ENCODE measurements at regions not wholly inside any gene's neighbourhood (a gene's known extent, or its start where the extent isn't known, plus 50 kb on each side); places are given as distances from the start of the nearest gene placed in this dataset.

DNA sequence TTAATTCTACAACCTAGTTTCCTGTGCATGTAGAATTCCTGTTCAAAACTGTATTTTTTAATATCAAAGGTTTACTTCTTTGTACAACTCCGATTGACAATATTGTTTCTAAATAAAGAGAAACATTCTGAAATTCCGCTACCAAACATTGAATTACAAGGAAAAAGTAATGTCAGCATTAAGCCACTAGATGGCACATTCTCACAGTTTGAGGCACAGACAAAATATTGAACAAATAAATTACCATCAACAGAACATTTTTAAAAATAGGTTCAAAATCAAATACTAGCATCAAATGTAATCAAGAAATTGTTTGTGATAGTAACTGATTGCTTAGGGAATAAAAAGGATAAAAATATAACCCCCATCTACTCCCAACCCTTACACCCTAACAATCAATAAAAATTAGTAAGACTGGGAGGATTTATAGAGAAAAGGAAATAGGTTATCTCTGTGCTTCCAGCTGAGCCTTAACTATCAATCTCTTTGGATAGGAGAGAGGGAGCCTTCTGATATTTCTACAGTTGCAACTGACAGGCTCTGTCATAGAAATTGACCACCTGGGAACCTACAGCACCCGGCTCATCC is 86.6 kb upstream of the C7orf33 start:
- no peaks in the 10 kb centered on the region for H3K79me1 ChIP-seq (ENCODE audit: low read depth in 1 of 2, low read length in 2 of 2)
- no peak overlapping the region for H2BK15ac ChIP-seq (ENCODE audit: low read depth, low read length)
- no peak overlapping the region for H4K91ac ChIP-seq (ENCODE audit: insufficient read depth, low read depth, low read length)
- H3K4me2 ChIP-seq (ENCODE audit: low read depth, low read length): no peak overlapping the region
- no peak overlapping the region for H2AFZ ChIP-seq (replicated peaks; ENCODE audit: low read length, poor library complexity)
- H3K36me3 ChIP-seq (ENCODE audit: control insufficient read depth, insufficient read depth, low read length): no peaks in the 10 kb centered on the region
- no peaks in the 10 kb centered on the region for H4K20me1 ChIP-seq (ENCODE audit: insufficient read depth, low read length)
- H2AK5ac ChIP-seq (ENCODE audit: low read depth, low read length): no peak overlapping the region
- H4K5ac ChIP-seq (ENCODE audit: low read depth, low read length): no peak overlapping the region
- H4K8ac ChIP-seq (ENCODE audit: low read depth in 2 of 2, low read length in 2 of 2): no peak overlapping the region
- H2BK120ac ChIP-seq (ENCODE audit: low read depth, low read length): no peak overlapping the region
- no peak overlapping the region for H3K4ac ChIP-seq (ENCODE audit: low read depth, low read length)
- H2BK20ac ChIP-seq (ENCODE audit: low read depth, low read length): no peak overlapping the region
- H3K56ac ChIP-seq (ENCODE audit: extremely low read depth, insufficient read depth, low read length): no peak overlapping the region
- in situ Hi-C loops (cut with MboI; ENCODE audit: low sequenced_read_pairs) (no loop called here), intact Hi-C loops (cut with micrococcal nuclease) (loop anchor here (1.0 to 10.0 kb wide), 3 partner anchors 71 to 458 kb away; no protein-coding TSS in a partner anchor), dilution Hi-C loops (cut with HindIII; ENCODE audit: low sequenced_read_pairs, unreplicated experiment) (no loop called here)
- no peak overlapping the region for H2AK9ac ChIP-seq (replicated peaks; ENCODE audit: low read depth, low read length, poor library complexity)
- no peak for ATAC-seq (ENCODE audit: low read depth)
- H3K23ac ChIP-seq (ENCODE audit: low read depth, low read length): no peak overlapping the region
- TF ChIP-seq MAFK (IDR thresholded peaks at IDR 0.05; ENCODE audit: low read depth, low read length) (peak; percentile 76), USF2 (IDR thresholded peaks at IDR 0.05; ENCODE audit: low read depth, low read length) (no peak), RFX5 (IDR thresholded peaks at IDR 0.05; ENCODE audit: low read depth, low read length) (no peak), MAZ (IDR thresholded peaks at IDR 0.05; ENCODE audit: borderline replicate concordance, low read depth, low read length) (no peak), NFE2L2 (IDR thresholded peaks at IDR 0.05; ENCODE audit: low read depth, low read length) (no peak), CTCF (conservative IDR thresholded peaks at IDR 0.05; ENCODE audit: low read depth, low read length) (peak; percentile 85), CEBPB (IDR thresholded peaks at IDR 0.05; ENCODE audit: low read depth, low read length) (no peak), RCOR1 (IDR thresholded peaks at IDR 0.05; ENCODE audit: insufficient replicate concordance, low read length) (no peak), MXI1 (IDR thresholded peaks at IDR 0.05; ENCODE audit: borderline replicate concordance, low read depth, low read length) (no peak), CHD1 (IDR thresholded peaks at IDR 0.05; ENCODE audit: low read depth, low read length) (no peak), ELK1 (IDR thresholded peaks at IDR 0.05; ENCODE audit: borderline replicate concordance, low read depth, low read length) (no peak), RAD21 (IDR thresholded peaks at IDR 0.05; ENCODE audit: low read length) (peak; percentile 77), POLR2A (IDR thresholded peaks at IDR 0.05; ENCODE audit: low read depth, low read length) (no peak), SMC3 (IDR thresholded peaks at IDR 0.05; ENCODE audit: low read depth, low read length) (peak; percentile 80)
- BruUV-seq (replicated peaks): no TSS peak
- peak; percentile 37 for DNase-seq
- H3K4me1 ChIP-seq (ENCODE audit: control insufficient read depth, insufficient read depth, low read length): no peaks in the 10 kb centered on the region
- no peak overlapping the region for H3K9ac ChIP-seq (ENCODE audit: low read depth, low read length)
- H3K18ac ChIP-seq (ENCODE audit: low read depth, low read length): no peak overlapping the region
- peaks cover 8% of the 10 kb centered on the region for H3K27me3 ChIP-seq (ENCODE audit: control insufficient read depth, insufficient read depth, low read length)
- no peak overlapping the region for H3K4me3 ChIP-seq (ENCODE audit: insufficient read depth, low read depth, low read length)
- no peaks in the 10 kb centered on the region for H3K9me3 ChIP-seq (ENCODE audit: control insufficient read depth, insufficient read depth, low read length)
- H3K14ac ChIP-seq (replicated peaks; ENCODE audit: low read depth, low read length): no peak overlapping the region
- WGBS, 2 experiments (ENCODE audit: extremely low coverage in 2 of 2, insufficient read length in 1 of 2): no CpG with 5 or more reads among the region's 3 CpGs
- no peak overlapping the region for H2BK5ac ChIP-seq (ENCODE audit: low read depth, low read length, poor library complexity, severe bottlenecking)
- no peaks in the 10 kb centered on the region for H3K9me1 ChIP-seq (ENCODE audit: insufficient read depth, low read length)
- POLR2A ChIA-PET (ENCODE audit: unreplicated experiment): no interaction called here
- CTCF ChIA-PET: interaction anchor here (1.3 kb wide), 1 partner anchor 32 kb away, joined by 3 read pairs; no protein-coding TSS in a partner anchor
- H3K27ac ChIP-seq (ENCODE audit: insufficient read depth, low read length): no peak overlapping the region

All from IMR-90 (cell line).